Stimulated activated CD4-positive, alpha-beta T cell treated with anti-CD3 and anti-CD28 coated beads, Interleukin-2, amount 100 ng/mL, for 24 hours (primary cell): ENCODE measurements at regions not wholly inside any gene's neighbourhood (a gene's known extent, or its start where the extent isn't known, plus 50 kb on each side); places are given as distances from the start of the nearest gene placed in this dataset.

Source experiments
- DNase-seq, 2 donors: peaks; one replicate each; pipeline ENCODE4 v3.0.0-alpha.2; 2020

DNA sequence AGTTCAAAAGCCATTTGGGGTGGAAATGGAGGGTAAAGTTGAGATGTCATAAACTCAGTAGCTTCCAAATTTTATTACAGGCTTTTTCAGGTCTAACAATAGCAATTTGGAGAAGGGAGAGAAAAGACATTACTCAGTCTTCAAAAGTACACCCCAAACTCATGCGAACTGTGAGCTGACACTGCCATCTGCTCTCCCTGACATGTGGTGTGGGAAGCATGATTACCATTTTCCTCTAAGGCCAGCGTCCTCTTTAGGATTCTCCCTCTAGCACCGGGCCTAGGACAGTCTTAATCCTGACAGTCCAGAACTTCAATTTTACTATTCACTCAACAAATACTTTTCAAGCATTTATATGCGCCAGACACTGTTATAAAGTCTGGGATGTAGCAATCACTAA, 536.0 kb upstream of the JARID2 start:
- DNase-seq = no peak

DNA sequence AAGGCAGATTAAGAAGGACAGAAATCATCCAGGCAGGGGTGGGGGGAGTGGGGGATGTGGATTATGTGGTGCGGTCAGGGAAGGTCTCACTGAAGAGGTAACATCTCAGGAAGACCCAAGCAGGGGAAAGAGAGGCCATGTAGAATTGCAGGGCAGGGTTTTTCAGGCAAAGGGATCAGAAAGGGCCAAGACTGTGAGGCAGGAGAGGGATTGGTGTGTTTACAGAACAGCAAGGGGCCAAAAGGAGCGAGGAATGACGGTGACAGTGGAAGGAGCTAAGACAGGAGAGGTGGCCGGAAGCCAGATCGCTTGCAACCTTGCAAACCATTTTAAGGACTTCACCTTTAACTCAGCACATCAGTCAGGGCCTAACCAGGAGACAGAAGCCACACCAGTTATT, 535.4 kb upstream of the JARID2 start:
- DNase-seq = no peak

DNA sequence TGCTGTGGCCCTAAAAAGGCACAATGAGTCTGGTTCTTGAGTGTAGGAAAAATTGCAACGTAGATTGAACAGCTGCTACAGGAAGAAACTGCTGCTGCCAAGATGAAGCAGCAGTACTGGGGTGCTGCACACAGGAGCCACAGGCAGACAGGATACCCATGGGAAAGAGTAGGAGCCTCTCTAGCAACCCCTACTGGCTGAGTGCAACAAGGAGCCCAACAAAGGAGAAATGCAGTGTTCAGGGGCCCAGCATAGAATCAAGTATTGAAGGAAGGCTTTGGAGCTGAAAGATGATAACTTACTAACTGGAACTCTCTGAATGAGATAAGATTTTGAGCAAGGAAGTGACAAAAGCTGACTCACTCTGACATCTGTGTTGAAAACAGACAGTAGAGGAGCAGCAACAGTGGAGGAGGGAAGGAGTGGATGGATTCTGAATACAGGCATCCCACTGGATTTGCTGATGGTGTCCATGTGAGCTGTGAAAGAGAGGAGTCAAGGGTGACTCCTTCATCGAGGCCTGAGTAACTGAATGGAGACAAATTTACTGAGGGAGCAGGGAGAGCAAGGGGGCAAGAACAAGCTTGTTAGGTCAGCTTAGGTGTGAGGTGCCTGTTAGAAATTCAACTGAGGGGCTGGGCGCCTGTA, 534.7 kb upstream of the JARID2 start:
- peak; percentile 64 for DNase-seq

- DNase-seq = no peak
These were observed 534.0 kb upstream of the JARID2 start for GRCh38 chr6:14711704-14712379.

- DNase-seq = no peak
These were observed 532.6 kb upstream of the JARID2 start for GRCh38 chr6:14713008-14713960.

DNA sequence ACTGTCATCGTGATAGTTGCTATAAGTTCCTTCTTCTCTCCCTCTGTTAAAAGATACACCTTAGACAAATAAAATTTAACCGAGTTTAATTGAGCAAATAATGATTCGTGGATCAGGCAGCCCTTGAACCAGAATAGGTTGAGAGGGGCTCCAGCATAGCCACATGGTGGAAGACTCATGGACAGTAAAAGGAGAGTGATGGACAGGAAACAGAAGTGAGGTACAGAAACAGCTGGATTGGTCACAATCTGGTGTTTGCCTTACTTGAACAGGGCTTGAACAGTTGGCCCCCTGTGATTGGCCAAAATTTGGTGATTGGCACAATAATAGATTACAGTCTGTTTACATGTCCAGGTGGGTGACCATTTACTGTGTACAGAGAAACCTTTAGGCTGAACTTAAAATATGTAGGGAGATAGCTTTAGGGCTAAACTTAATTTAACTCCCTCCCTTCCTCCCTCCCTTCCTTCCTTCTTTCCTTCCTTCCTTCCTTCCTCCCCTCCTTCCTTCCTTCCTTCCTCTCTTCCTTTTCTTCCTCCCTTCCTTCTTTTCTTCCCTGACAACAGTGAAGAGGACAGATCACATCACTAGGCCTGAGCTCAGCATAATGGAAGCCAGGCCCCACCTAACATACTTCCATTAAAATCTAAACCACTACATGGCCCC, 531.8 kb upstream of the JARID2 start:
- no peak for DNase-seq

- no peak for DNase-seq
These were observed 530.8 kb upstream of the JARID2 start for GRCh38 chr6:14715076-14715475.

DNA sequence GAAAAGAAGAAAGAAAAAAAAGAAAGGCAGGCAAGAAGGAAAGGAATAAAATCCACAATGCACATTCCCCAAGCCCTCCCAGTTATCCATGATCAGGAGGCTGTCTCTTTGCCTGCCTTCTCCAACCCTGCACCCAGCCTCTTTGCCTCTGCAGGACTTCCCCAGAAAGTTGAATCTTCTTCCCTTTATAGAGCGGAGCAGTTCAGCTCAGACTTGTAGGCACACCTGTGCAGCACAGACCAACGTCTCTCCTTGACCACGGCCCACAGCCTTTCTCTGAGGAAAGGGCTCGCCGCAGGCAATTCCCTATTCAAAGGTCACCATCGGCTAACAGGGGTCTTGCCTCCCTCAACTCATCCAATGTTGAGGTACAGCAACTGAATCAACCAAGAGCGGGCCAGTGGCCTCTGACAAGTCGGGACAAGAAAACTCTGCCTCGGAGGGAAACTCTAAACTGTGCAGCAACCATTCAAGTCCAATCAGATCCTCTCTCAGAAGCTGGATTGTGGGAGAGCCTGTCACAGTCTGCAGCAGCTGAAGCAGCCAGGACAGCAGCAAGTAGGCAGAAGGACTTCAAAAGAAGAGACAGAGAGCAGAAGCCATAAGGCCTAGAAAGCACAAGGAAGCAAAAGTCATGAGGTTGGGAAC, 529.2 kb upstream of the JARID2 start:
- no peak for DNase-seq

GRCh38 chr6:14717307-14717706, 528.6 kb upstream of the JARID2 start:
- DNase-seq = no peak

- no peak for DNase-seq
These were observed 527.0 kb upstream of the JARID2 start for GRCh38 chr6:14718861-14719260.

GRCh38 chr6:14719270-14719669, 526.6 kb upstream of the JARID2 start:
- DNase-seq = no peak

DNA sequence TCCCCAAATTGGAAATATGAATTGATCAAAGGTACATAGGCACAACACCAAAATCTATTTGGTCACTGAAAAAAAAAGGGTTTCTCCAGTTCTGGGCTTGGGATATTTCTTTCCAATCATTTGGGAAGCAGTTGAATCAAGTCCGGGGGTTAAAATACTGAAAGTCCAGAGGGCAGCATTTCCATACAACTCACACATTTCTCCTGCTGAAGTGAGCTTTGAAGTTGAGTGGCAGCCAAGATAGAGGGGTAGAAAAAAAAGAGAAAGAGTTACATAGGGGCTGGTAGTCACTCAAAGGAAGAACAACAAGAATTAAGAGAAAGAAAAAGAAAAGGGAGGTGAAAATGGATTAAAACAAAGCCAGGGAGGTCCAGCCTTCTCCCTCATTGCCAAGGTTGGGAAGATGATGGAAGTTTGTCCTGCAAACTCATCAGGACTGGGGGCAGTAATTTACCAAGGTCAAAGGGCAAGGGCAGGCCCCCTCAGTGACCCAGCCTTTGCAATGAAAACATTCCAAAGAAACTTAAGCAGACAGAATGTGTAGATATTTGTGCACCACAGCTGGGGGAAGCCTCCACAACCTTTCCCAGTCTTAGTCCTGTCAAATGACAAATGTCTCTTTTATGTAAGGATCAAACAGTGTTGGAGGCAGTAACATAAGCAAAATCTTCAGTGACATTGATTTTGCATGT, 525.3 kb upstream of the JARID2 start:
- DNase-seq = no peak

GRCh38 chr6:14721103-14721758, 524.6 kb upstream of the JARID2 start:
- no peak for DNase-seq

GRCh38 chr6:14722001-14722562, 523.8 kb upstream of the JARID2 start:
- no peak for DNase-seq

DNA sequence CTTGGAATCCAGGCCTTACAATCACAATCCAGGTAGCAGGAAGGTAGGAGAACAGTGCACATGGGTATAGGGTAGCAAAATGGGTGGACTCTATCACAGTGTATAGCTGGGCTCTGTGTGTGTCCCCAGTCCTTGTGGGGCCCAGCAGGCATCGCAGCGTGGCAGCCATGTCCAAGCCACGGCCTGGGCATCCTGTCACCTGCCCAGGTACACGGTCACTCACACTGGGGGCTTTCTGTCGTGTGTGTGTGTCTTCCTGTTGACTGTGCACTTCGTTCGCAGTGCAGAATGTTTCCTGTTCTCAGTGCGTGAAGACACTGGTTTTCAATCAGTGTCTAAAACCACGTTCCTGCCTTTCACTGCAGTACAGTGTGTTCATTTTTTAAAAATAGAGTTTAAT, 523.2 kb upstream of the JARID2 start:
- DNase-seq = no peak

DNA sequence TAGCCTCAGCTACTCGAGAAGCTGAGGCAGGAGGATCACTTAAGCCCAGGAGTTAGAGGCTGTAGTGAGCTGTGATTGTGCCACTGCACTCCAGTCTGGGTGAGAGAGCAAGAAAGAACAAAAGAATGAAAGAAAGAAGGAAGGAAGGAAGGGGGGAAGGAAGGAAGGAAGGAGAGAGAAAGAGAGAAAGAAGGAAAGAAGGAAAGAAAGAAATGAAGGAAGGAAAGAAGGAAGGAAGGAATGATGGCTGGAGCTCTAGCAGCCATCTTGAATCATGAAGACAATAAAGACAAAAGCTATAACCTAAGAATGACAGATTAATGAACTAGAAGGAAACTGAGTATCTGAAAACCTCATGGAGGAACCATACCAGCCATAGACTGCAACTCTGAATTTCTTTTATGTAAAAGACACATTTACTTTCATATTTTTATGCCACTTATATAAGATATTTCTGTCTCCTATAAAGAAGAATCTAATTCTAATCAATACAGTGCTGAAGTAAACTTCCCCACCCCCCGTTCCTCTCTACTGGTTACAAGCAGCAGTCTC, 522.3 kb upstream of the JARID2 start:
- no peak for DNase-seq

GRCh38 chr6:14724549-14724948, 521.3 kb upstream of the JARID2 start:
- DNase-seq = no peak

DNA sequence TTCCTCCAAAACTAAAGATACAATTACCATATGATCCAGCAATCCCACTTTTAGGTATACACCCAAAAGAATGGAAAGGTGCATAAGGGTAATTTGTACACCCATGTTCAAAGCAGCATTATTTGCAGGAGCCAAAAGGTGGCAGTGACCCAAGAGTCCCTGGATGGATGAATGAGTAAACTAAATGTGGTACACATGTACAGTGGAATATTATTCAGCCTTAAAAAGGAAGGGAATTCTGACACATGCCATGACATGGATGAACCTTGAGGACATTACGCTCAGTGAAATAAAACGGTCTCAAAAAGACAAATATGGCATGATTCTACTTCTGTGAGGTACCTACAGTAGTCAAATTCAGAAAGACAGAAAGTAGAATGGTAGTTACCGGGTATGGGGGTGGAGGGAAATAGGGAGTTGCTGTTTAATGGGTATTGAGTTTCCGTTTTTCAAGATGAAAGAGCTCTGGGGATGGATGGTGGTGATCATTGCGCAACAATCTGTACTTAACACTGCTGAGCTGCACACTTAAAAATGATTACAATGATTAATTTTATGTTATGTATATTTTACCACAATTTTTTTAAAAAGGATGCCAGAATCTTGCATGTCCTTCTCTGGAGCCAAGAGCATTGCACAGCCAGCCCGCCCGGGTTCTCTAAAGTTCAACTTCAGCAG, 518.9 kb upstream of the JARID2 start:
- no peak for DNase-seq

GRCh38 chr6:14727494-14728395, 518.1 kb upstream of the JARID2 start:
- no peak for DNase-seq
